Liver (tissue), 3 donors: ENCODE measurements at regions not wholly inside any gene's neighbourhood (a gene's known extent, or its start where the extent isn't known, plus 50 kb on each side); places are given as distances from the start of the nearest gene placed in this dataset.

Experiments
- EGR1 ChIP-seq, 2 donors: IDR thresholded peaks; 2 replicates each; pipeline ENCODE4 v1.6.1; 2016 to 2018; ENCODE audit warnings: antibody characterized with exemption in 2 of 2, low read depth in 2 of 2
- RAD21 ChIP-seq, 2 donors: IDR thresholded peaks; 2 replicates each; pipeline ENCODE4 v1.6.1; 2016; ENCODE audit warnings: antibody characterized with exemption in 2 of 2, mild to moderate bottlenecking in 2 of 2
- TAF1 ChIP-seq: conservative IDR thresholded peaks from 2 replicates; pipeline ENCODE4 v1.6.1; 2016; ENCODE audit warnings: antibody characterized with exemption, mild to moderate bottlenecking
- YY1 ChIP-seq: IDR thresholded peaks from 2 replicates; pipeline ENCODE4 v1.6.1; 2016; ENCODE audit warnings: antibody characterized with exemption, mild to moderate bottlenecking
- TF ChIP-seq, protein P1 (sequence below): fragments of 150-350 bp; IDR thresholded peaks from 2 replicates; pipeline ENCODE4 v1.5.1; 2017; ENCODE audit warnings: improper control_type of control experiment, low read depth, low read length; ENCODE audit not compliant: missing input control
- donor health status: healthy.
- donor health status: healthy.

DNA sequence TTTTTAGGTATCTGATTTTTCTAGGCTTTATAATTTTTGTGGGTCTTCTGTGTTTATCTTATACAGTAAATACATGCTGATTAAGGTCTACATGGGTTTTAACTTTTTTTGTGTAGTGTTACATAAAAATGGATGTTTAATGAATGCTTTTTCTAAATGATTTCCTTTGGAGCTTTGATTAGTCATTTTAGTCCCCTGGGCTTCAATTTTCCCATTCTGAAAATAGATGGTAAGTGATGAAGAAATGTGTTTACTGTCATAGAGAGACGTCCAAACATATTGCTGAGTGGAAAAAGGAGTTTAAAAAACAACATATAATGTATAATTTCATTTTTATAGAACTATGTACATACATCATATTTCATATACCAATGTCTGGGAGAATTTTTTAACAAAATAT lies 140.9 kb upstream of the HMCN1 start:
- TF ChIP-seq RAD21 (IDR thresholded peaks at IDR 0.05) (no peak), TAF1 (no peak), YY1 (no peak), EGR1 (IDR thresholded peaks at IDR 0.05; ENCODE audit: low read depth in 2 of 2) (no peak)
- TF ChIP-seq, protein P1, sequence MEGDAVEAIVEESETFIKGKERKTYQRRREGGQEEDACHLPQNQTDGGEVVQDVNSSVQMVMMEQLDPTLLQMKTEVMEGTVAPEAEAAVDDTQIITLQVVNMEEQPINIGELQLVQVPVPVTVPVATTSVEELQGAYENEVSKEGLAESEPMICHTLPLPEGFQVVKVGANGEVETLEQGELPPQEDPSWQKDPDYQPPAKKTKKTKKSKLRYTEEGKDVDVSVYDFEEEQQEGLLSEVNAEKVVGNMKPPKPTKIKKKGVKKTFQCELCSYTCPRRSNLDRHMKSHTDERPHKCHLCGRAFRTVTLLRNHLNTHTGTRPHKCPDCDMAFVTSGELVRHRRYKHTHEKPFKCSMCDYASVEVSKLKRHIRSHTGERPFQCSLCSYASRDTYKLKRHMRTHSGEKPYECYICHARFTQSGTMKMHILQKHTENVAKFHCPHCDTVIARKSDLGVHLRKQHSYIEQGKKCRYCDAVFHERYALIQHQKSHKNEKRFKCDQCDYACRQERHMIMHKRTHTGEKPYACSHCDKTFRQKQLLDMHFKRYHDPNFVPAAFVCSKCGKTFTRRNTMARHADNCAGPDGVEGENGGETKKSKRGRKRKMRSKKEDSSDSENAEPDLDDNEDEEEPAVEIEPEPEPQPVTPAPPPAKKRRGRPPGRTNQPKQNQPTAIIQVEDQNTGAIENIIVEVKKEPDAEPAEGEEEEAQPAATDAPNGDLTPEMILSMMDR, result no peak
